H1 (cell line): ENCODE measurements at regions not wholly inside any gene's neighbourhood (a gene's known extent, or its start where the extent isn't known, plus 50 kb on each side); places are given as distances from the start of the nearest gene placed in this dataset.

ENCODE experiments used
- EP300 ChIP-seq, 2 experiments: IDR thresholded peaks; 1 replicate in 1 of 2; 2 replicates in 1 of 2; pipeline ENCODE4 v1.6.1; 2011 to 2012; ENCODE audit warnings: low read depth in 2 of 2, low read length in 2 of 2, mild to moderate bottlenecking in 2 of 2, borderline replicate concordance in 1 of 2, inconsistent platforms in 1 of 2, moderate library complexity in 1 of 2
- GABPA ChIP-seq: IDR thresholded peaks from 2 replicates; pipeline ENCODE4 v1.6.1; 2011; ENCODE audit warnings: mild to moderate bottlenecking, low read length, moderate library complexity, borderline replicate concordance; ENCODE audit not compliant: insufficient read depth
- HDAC6 ChIP-seq: IDR thresholded peaks from one replicate; pipeline ENCODE4 v1.7.1; 2012; ENCODE audit warnings: low read depth, mild to moderate bottlenecking, inconsistent platforms, low read length, moderate library complexity
- JUND ChIP-seq: IDR thresholded peaks from 2 replicates; pipeline ENCODE4 v1.6.1; 2011; ENCODE audit warnings: mild to moderate bottlenecking, improper control_type of control experiment, low read length
- SAP30 ChIP-seq: fragments of 300-600 bp; sonication (generic); IDR thresholded peaks from 2 replicates; pipeline ENCODE4 v1.7.1; 2012; ENCODE audit warnings: low read length, moderate library complexity, mild to moderate bottlenecking, inconsistent platforms; ENCODE audit not compliant: insufficient read depth, insufficient replicate concordance
- SP2 ChIP-seq: IDR thresholded peaks from 2 replicates; pipeline ENCODE4 v1.6.1; 2012; ENCODE audit warnings: mild to moderate bottlenecking, low read length, inconsistent platforms
- TCF12 ChIP-seq: IDR thresholded peaks from 2 replicates; pipeline ENCODE4 v1.6.1; 2011; ENCODE audit warnings: low read depth, mild to moderate bottlenecking, low read length
- TF ChIP-seq, protein P1 (sequence below): IDR thresholded peaks from 2 replicates; pipeline ENCODE4 v1.6.1; 2011; ENCODE audit warnings: low read length, improper control_type of control experiment
- TF ChIP-seq, protein P2 (sequence below), 3 experiments: IDR thresholded peaks; 1 replicate in 2 of 3; 2 replicates in 1 of 3; pipeline versions ENCODE4 v1.5.1 to v1.6.1; 2011; ENCODE audit warnings: low read length in 3 of 3, mild to moderate bottlenecking in 3 of 3, inconsistent platforms in 2 of 3, low read depth in 1 of 3, moderate library complexity in 1 of 3; ENCODE audit not compliant: insufficient read depth in 1 of 3; ENCODE audit errors: control extremely low read depth in 1 of 3
- TF ChIP-seq, protein P3 (sequence below): fragments of 300-600 bp; sonication (generic); IDR thresholded peaks from 2 replicates; pipeline ENCODE4 v1.7.1; 2012; ENCODE audit warnings: low read length, moderate library complexity, mild to moderate bottlenecking, inconsistent platforms; ENCODE audit not compliant: insufficient replicate concordance
- TF ChIP-seq, protein P4 (sequence below): IDR thresholded peaks from 2 replicates; pipeline ENCODE4 v1.6.1; 2012; ENCODE audit warnings: inconsistent platforms

DNA sequence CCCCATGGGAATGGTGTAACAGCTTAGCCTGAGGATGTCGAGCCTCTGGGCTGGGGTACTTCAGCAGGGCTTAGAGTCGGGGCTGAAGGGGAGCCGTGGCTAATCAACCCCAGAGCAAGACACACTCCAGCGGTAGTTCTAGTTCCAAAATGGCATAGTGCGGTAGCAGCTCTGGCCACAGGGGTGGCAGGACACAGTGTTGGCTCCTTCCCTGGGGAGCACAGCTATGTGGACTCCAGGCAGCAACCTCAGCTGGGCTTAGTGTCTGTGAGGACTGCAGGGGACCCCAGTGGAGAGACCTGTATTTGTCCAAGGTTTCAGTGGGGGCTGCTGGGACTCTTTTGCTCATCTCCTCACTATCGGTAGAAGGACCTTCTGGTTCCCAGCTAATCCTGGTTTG is 70.8 kb upstream of the PCDH20 start:
- TF ChIP-seq, protein P1, sequence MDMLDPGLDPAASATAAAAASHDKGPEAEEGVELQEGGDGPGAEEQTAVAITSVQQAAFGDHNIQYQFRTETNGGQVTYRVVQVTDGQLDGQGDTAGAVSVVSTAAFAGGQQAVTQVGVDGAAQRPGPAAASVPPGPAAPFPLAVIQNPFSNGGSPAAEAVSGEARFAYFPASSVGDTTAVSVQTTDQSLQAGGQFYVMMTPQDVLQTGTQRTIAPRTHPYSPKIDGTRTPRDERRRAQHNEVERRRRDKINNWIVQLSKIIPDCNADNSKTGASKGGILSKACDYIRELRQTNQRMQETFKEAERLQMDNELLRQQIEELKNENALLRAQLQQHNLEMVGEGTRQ = no peak
- TF ChIP-seq HDAC6 (no peak), SAP30 (no peak), TCF12 (no peak), JUND (no peak), GABPA (no peak), EP300 (IDR thresholded peaks at IDR 0.05; ENCODE audit: borderline replicate concordance in 1 of 2, low read depth in 2 of 2, low read length in 2 of 2) (no peak), SP2 (no peak)
- TF ChIP-seq, protein P2, sequence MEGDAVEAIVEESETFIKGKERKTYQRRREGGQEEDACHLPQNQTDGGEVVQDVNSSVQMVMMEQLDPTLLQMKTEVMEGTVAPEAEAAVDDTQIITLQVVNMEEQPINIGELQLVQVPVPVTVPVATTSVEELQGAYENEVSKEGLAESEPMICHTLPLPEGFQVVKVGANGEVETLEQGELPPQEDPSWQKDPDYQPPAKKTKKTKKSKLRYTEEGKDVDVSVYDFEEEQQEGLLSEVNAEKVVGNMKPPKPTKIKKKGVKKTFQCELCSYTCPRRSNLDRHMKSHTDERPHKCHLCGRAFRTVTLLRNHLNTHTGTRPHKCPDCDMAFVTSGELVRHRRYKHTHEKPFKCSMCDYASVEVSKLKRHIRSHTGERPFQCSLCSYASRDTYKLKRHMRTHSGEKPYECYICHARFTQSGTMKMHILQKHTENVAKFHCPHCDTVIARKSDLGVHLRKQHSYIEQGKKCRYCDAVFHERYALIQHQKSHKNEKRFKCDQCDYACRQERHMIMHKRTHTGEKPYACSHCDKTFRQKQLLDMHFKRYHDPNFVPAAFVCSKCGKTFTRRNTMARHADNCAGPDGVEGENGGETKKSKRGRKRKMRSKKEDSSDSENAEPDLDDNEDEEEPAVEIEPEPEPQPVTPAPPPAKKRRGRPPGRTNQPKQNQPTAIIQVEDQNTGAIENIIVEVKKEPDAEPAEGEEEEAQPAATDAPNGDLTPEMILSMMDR (IDR thresholded peaks at IDR 0.05; ENCODE audit: control extremely low read depth in 1 of 3, insufficient read depth in 1 of 3, low read depth in 1 of 3, low read length in 3 of 3) = no peak
- TF ChIP-seq, protein P3, sequence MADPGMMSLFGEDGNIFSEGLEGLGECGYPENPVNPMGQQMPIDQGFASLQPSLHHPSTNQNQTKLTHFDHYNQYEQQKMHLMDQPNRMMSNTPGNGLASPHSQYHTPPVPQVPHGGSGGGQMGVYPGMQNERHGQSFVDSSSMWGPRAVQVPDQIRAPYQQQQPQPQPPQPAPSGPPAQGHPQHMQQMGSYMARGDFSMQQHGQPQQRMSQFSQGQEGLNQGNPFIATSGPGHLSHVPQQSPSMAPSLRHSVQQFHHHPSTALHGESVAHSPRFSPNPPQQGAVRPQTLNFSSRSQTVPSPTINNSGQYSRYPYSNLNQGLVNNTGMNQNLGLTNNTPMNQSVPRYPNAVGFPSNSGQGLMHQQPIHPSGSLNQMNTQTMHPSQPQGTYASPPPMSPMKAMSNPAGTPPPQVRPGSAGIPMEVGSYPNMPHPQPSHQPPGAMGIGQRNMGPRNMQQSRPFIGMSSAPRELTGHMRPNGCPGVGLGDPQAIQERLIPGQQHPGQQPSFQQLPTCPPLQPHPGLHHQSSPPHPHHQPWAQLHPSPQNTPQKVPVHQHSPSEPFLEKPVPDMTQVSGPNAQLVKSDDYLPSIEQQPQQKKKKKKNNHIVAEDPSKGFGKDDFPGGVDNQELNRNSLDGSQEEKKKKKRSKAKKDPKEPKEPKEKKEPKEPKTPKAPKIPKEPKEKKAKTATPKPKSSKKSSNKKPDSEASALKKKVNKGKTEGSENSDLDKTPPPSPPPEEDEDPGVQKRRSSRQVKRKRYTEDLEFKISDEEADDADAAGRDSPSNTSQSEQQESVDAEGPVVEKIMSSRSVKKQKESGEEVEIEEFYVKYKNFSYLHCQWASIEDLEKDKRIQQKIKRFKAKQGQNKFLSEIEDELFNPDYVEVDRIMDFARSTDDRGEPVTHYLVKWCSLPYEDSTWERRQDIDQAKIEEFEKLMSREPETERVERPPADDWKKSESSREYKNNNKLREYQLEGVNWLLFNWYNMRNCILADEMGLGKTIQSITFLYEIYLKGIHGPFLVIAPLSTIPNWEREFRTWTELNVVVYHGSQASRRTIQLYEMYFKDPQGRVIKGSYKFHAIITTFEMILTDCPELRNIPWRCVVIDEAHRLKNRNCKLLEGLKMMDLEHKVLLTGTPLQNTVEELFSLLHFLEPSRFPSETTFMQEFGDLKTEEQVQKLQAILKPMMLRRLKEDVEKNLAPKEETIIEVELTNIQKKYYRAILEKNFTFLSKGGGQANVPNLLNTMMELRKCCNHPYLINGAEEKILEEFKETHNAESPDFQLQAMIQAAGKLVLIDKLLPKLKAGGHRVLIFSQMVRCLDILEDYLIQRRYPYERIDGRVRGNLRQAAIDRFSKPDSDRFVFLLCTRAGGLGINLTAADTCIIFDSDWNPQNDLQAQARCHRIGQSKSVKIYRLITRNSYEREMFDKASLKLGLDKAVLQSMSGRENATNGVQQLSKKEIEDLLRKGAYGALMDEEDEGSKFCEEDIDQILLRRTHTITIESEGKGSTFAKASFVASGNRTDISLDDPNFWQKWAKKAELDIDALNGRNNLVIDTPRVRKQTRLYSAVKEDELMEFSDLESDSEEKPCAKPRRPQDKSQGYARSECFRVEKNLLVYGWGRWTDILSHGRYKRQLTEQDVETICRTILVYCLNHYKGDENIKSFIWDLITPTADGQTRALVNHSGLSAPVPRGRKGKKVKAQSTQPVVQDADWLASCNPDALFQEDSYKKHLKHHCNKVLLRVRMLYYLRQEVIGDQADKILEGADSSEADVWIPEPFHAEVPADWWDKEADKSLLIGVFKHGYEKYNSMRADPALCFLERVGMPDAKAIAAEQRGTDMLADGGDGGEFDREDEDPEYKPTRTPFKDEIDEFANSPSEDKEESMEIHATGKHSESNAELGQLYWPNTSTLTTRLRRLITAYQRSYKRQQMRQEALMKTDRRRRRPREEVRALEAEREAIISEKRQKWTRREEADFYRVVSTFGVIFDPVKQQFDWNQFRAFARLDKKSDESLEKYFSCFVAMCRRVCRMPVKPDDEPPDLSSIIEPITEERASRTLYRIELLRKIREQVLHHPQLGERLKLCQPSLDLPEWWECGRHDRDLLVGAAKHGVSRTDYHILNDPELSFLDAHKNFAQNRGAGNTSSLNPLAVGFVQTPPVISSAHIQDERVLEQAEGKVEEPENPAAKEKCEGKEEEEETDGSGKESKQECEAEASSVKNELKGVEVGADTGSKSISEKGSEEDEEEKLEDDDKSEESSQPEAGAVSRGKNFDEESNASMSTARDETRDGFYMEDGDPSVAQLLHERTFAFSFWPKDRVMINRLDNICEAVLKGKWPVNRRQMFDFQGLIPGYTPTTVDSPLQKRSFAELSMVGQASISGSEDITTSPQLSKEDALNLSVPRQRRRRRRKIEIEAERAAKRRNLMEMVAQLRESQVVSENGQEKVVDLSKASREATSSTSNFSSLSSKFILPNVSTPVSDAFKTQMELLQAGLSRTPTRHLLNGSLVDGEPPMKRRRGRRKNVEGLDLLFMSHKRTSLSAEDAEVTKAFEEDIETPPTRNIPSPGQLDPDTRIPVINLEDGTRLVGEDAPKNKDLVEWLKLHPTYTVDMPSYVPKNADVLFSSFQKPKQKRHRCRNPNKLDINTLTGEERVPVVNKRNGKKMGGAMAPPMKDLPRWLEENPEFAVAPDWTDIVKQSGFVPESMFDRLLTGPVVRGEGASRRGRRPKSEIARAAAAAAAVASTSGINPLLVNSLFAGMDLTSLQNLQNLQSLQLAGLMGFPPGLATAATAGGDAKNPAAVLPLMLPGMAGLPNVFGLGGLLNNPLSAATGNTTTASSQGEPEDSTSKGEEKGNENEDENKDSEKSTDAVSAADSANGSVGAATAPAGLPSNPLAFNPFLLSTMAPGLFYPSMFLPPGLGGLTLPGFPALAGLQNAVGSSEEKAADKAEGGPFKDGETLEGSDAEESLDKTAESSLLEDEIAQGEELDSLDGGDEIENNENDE = no peak
- TF ChIP-seq, protein P4, sequence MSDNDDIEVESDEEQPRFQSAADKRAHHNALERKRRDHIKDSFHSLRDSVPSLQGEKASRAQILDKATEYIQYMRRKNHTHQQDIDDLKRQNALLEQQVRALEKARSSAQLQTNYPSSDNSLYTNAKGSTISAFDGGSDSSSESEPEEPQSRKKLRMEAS = no peak
